OCI-LY3 (cell line): ENCODE measurements at regions not wholly inside any gene's neighbourhood (a gene's known extent, or its start where the extent isn't known, plus 50 kb on each side); places are given as distances from the start of the nearest gene placed in this dataset.

ENCODE experiments used
- EZH2phosphoT487 ChIP-seq: fragments of 200-600 bp; shearing (Covaris generic); IDR thresholded peaks from 2 replicates; pipeline ENCODE4 v1.6.1; 2018; ENCODE audit warnings: antibody characterized with exemption, mixed run types, low read depth
- TF ChIP-seq, protein P1 (sequence below): fragments of 200-600, 300-600 bp; sonication (generic); IDR thresholded peaks from 2 replicates; pipeline ENCODE4 v1.5.1; 2014; ENCODE audit warnings: antibody characterized with exemption, low read length, low read depth

- TF ChIP-seq, protein P1, sequence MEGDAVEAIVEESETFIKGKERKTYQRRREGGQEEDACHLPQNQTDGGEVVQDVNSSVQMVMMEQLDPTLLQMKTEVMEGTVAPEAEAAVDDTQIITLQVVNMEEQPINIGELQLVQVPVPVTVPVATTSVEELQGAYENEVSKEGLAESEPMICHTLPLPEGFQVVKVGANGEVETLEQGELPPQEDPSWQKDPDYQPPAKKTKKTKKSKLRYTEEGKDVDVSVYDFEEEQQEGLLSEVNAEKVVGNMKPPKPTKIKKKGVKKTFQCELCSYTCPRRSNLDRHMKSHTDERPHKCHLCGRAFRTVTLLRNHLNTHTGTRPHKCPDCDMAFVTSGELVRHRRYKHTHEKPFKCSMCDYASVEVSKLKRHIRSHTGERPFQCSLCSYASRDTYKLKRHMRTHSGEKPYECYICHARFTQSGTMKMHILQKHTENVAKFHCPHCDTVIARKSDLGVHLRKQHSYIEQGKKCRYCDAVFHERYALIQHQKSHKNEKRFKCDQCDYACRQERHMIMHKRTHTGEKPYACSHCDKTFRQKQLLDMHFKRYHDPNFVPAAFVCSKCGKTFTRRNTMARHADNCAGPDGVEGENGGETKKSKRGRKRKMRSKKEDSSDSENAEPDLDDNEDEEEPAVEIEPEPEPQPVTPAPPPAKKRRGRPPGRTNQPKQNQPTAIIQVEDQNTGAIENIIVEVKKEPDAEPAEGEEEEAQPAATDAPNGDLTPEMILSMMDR: no peak
- no peak for TF ChIP-seq EZH2phosphoT487
These were observed 51.8 kb upstream of the TPM4 start for GRCh38 chr19:16024266-16025107.
